ENCODE measurements at regions not wholly inside any gene's neighbourhood (a gene's known extent, or its start where the extent isn't known, plus 50 kb on each side); places are given as distances from the start of the nearest gene placed in this dataset.

DNA sequence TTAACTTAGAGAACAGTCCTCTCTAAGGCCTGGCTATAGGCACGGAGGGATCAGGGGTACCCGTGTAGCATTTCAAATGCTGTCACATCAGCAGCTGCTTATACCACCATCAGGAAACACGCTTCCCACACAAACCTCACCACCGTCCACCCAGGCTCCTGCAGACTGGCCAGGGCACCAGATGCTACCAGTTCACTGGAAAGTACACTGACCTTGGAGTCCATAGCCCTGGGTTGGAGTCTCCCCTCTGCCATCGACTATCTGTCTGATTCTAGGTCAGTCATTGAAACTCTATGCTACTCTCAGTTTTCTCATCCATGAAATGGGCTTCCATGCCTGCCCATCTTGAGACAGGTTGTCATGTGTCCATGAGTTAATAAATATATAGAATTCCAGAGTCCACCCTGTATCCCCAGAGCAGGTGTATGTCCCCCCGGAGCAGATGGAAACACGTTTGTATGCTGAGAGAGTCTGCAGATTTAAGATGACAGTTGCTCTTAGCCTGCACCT lies 156.0 kb upstream of the SMAD3 start:
- H3K4me3 ChIP-seq (replicated peaks; ENCODE audit: low read depth, low read length): no peak overlapping the region
- DNase-seq (ENCODE audit: extremely low read depth, low read depth): no peak
- TF ChIP-seq, protein P1, sequence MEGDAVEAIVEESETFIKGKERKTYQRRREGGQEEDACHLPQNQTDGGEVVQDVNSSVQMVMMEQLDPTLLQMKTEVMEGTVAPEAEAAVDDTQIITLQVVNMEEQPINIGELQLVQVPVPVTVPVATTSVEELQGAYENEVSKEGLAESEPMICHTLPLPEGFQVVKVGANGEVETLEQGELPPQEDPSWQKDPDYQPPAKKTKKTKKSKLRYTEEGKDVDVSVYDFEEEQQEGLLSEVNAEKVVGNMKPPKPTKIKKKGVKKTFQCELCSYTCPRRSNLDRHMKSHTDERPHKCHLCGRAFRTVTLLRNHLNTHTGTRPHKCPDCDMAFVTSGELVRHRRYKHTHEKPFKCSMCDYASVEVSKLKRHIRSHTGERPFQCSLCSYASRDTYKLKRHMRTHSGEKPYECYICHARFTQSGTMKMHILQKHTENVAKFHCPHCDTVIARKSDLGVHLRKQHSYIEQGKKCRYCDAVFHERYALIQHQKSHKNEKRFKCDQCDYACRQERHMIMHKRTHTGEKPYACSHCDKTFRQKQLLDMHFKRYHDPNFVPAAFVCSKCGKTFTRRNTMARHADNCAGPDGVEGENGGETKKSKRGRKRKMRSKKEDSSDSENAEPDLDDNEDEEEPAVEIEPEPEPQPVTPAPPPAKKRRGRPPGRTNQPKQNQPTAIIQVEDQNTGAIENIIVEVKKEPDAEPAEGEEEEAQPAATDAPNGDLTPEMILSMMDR (IDR thresholded peaks at IDR 0.05; ENCODE audit: low read depth, low read length, missing control alignments): no peak

DNA sequence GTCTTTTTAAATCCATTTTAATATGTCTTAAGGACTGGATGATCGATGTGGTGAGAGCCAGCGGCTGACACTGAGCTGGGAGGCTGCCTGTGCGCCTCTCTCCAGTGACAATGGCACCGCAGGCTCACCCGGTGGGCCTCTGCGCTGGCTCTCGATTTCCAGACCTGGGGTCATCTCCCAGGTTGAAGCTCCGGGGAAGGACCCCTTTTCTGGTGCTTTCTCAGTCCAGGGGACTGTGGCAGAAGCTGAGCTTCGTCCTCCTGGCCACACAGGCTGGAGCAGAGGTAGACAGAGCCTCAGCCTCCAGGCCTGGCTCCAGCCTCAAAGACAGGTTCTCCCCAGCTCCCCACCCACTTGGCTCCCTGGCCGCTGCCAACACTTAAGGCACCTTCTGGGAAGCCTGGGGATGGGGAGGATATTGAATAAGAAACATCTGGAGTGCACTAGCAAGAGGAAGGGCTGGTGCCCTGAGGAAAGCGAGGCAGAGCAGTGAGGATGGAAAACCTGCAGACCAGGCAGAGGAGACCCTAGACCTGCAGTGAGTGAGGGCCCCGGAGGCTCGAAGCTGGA lies 154.2 kb upstream of the SMAD3 start:
- no peak overlapping the region for H3K4me3 ChIP-seq (replicated peaks; ENCODE audit: low read depth, low read length)
- TF ChIP-seq, protein P1 (IDR thresholded peaks at IDR 0.05; ENCODE audit: low read depth, low read length, missing control alignments): no peak
- no peak for DNase-seq (ENCODE audit: extremely low read depth, low read depth)

DNA sequence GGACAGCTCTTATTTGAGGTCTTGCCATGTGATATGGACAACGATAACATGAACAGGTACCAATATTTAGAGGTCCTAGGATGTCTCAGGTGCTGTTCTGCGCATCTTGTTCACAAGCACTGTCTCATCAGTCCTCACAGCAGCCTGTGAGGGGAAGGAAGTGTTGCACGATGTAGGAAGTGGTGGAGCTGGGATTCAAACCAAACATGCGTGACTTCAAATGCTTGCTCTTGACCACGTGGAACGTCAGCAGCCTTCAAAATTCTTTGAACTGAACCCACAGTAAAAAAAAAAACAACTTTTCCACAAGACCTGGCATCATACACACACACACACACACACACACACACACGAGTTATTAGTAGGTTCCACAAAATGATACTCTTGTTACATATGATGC lies 153.4 kb upstream of the SMAD3 start:
- H3K4me3 ChIP-seq (replicated peaks; ENCODE audit: low read depth, low read length): no peak overlapping the region
- TF ChIP-seq, protein P1 (IDR thresholded peaks at IDR 0.05; ENCODE audit: low read depth, low read length, missing control alignments): no peak
- DNase-seq (ENCODE audit: extremely low read depth, low read depth): no peak

DNA sequence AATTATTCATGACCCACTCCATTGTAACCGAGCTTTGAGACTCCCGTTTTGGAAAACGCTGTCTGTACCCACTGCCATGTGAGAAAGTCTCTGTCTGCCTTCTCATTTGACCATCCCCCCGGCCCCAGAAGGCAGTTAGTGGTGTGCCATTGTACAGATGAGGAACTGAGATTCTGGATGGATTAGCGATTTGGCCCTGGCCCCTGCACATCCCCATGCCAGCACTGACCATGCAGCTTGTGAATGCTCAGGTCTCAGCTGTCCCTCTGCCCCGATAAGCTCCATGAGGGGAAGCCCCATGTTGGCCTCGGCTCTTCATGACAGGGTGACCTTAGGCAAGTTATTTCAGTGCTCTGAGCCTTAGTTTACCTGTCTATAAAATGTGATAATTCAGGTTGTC lies 153.0 kb upstream of the SMAD3 start:
- no peak for DNase-seq (ENCODE audit: extremely low read depth, low read depth)
- H3K4me3 ChIP-seq (replicated peaks; ENCODE audit: low read depth, low read length): no peak overlapping the region
- TF ChIP-seq, protein P1 (IDR thresholded peaks at IDR 0.05; ENCODE audit: low read depth, low read length, missing control alignments): no peak

DNA sequence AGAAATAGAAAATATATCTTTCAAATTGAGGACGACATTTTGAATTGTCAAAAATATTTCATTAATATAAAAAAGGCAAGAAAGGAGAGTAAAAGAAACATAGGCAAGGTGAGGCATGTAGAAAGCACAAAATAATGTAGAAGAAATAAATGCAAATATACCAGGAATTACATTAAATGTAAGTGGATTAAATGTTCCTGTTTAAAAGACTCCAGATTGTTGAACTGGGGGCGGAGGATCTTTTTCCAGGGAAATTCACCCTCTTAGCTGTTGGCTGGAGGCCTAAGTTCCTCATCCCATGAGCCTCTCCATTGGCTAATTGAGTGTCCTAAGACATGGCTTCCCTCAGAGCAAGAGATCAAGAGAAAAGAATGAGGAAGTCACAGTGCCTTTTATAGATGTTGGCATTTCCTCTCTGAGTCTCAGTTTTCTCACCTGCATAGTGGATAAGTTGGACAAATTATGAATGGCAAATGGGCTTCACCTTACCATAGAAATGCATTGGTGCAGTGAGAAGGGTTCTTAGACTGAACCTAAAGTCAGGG lies 147.4 kb upstream of the SMAD3 start:
- H3K4me3 ChIP-seq (replicated peaks; ENCODE audit: low read depth, low read length): no peak overlapping the region
- TF ChIP-seq, protein P1 (IDR thresholded peaks at IDR 0.05; ENCODE audit: low read depth, low read length, missing control alignments): no peak
- DNase-seq (ENCODE audit: extremely low read depth, low read depth): no peak

DNA sequence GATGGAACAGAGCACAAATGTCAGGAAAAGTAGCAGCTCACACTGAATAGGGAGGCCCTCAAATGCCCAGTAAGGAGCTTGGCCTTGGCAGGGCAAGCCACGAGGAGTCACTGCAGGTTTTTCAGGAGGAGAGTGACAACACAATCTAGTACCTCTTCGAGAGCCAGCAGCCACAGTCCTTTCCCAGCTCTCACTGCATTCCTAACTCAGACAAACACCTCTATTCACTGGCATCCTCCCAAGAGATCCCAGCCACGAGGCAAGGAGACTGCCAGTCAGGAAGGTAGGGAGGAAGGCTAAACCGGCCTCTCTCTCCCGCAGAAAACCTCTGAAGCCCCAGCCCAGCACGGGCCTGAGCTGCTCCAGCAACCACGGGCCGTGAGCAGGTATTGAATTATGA lies 146.0 kb upstream of the SMAD3 start:
- no peak overlapping the region for H3K4me3 ChIP-seq (replicated peaks; ENCODE audit: low read depth, low read length)
- DNase-seq (ENCODE audit: extremely low read depth, low read depth): no peak
- TF ChIP-seq, protein P1 (IDR thresholded peaks at IDR 0.05; ENCODE audit: low read depth, low read length, missing control alignments): no peak
